ENCODE measurements at regions not wholly inside any gene's neighbourhood (a gene's known extent, or its start where the extent isn't known, plus 50 kb on each side); places are given as distances from the start of the nearest gene placed in this dataset.

DNA sequence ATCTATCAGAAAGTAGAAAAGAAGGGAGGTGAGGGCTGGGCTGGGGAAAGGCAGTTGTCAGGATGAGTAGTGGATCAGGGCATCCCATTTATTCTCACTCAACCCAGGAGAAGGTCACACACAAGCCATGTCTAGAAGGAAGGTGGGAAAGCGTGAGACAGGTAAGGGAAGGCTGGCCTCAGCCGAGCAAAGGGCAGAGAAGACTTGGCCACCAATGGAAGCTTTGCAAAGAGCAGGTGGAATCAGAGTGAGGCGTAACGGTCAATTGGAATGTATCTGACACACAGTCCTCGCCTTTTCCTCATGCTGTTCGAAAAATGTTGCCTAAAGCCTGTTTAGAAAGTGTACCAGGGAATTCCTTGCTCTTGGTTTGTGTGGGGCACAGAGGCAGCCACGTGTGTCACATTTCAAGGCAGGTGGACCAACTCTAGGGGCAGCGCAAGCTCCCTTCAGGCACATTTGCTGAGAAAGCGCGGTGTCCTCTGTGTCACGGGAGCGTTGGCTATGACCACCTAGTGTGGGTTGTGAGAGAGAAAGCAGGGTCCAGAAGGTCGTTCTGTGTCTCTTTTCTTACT lies 118.8 kb upstream of the SPATA13 start:
- H3K4me3 ChIP-seq = no peak overlapping the region
- intact Hi-C loops (cut with DNase I, micrococcal nuclease) = loop anchor here in 1 of 2 donors (10.0 kb wide), 1 partner anchor 173 kb away; no protein-coding TSS in a partner anchor
- DNase-seq (no peak), ATAC-seq (no peak)
- H3K4me1 ChIP-seq (ENCODE audit: low read depth) = no peaks in the 10 kb centered on the region
- peaks cover 6% of the 10 kb centered on the region for H3K9me3 ChIP-seq
- H3K36me3 ChIP-seq (ENCODE audit: low read depth) = no peaks in the 10 kb centered on the region
- TF ChIP-seq, protein P1, sequence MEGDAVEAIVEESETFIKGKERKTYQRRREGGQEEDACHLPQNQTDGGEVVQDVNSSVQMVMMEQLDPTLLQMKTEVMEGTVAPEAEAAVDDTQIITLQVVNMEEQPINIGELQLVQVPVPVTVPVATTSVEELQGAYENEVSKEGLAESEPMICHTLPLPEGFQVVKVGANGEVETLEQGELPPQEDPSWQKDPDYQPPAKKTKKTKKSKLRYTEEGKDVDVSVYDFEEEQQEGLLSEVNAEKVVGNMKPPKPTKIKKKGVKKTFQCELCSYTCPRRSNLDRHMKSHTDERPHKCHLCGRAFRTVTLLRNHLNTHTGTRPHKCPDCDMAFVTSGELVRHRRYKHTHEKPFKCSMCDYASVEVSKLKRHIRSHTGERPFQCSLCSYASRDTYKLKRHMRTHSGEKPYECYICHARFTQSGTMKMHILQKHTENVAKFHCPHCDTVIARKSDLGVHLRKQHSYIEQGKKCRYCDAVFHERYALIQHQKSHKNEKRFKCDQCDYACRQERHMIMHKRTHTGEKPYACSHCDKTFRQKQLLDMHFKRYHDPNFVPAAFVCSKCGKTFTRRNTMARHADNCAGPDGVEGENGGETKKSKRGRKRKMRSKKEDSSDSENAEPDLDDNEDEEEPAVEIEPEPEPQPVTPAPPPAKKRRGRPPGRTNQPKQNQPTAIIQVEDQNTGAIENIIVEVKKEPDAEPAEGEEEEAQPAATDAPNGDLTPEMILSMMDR (IDR thresholded peaks at IDR 0.05) = no peak

DNA sequence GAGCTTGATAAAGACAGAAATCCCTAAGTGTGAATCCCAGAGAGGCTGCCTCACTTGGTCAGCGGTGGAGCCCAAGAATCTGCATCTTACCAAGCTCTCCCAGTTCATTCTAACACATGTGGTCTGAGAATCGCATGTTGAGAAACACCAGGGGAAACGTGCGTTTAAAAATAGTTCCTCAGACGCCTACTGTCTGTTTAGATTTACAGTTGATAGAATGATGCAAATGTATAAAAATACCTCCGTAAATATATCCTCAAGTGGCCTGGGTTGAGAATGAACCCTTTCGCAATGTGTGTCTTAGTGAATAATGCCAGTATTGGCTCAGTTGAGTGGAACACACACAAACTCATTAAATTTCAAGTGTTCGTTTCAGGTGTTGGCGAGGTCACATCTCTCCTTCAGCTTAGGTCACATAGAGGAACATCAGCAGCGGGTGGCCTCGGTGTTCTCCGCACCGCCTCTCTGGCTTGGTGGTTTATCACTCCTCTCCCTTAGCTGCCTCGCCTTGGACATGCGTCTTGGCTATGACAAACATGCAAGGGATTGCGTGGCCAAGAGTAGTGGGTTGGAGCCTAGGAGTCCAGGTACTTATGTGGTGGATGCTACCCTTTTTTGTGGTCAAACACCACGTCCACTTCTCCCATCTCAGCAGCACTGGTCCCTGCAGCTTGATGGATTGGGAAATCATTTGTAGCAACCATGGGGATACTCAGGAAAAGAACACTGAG lies 117.6 kb upstream of the SPATA13 start:
- intact Hi-C loops (cut with DNase I, micrococcal nuclease) = loop anchor here in 1 of 2 donors (10.0 kb wide), 1 partner anchor 172 kb away; no protein-coding TSS in a partner anchor
- DNase-seq (no peak), ATAC-seq (no peak)
- Histone ChIP-seq H3K4me3 (no peak overlapping the region), H3K4me1 (ENCODE audit: low read depth) (no peaks in the 10 kb centered on the region), H3K9me3 (peaks cover 12% of the 10 kb centered on the region), H3K36me3 (ENCODE audit: low read depth) (no peaks in the 10 kb centered on the region)
- TF ChIP-seq, protein P1 (IDR thresholded peaks at IDR 0.05) = no peak

DNA sequence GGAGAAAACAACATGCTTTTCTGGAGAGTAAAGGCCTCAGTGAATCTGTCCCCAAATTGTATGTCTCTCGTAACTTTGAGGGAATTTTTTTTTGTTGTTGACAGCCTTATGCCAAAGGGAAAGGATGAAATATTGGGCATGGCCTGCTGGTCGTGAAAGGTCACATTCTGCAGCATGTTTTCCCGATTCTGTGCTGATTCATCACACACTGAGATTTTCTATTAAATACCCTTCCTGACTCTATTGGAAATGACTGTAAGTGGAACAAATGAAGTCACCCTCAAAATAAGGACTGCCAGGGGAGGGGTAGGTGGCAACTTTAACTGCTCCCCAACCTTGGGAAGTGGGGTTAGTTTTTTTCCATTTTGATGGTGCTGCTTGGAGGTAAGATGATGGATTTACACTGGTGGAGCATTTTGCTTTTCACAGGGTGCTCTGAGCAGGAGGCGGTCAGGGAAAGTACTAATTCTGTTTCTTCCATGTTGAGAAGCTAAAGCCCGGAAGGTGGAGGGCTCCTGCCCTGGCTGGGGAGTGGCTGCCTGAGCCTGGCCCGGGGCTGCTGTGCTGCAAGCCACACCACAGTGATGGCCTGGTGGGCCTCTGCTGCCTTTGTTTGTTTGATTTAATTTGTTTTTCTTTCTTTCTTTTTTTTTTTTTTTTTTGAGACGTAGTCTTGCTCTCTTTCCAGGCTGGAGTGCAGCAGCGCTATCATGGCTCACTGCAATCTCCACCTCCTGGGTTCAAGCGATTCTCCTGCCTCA lies 116.8 kb upstream of the SPATA13 start:
- DNase-seq (no peak), ATAC-seq (no peak)
- intact Hi-C loops (cut with DNase I, micrococcal nuclease) = loop anchor here in 1 of 2 donors (10.0 kb wide), 1 partner anchor 171 kb away; no protein-coding TSS in a partner anchor
- no peaks in the 10 kb centered on the region for H3K4me1 ChIP-seq (ENCODE audit: low read depth)
- TF ChIP-seq, protein P1 (IDR thresholded peaks at IDR 0.05) = no peak
- no peaks in the 10 kb centered on the region for H3K36me3 ChIP-seq (ENCODE audit: low read depth)
- no peak overlapping the region for H3K4me3 ChIP-seq
- peaks cover 12% of the 10 kb centered on the region for H3K9me3 ChIP-seq

DNA sequence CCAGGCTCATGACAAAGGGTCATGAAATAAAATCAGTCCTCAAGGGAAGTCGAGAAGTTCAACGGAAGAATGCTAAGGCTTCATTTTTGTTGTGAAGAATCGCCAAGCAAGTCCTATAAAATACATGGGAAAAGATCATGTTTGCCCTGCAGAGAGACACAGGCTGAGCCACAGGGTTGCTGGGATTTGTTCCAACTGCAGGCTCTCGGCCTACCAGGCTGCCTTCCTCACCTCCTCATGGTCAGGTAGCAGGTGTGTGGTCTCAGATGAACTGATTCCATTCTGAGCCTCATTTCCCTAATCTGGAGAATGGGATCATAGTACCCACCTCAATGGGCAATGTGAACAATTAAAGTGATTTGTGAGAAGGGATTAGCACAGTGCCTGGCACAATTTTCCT lies 114.9 kb upstream of the SPATA13 start:
- intact Hi-C loops (cut with DNase I, micrococcal nuclease) = loop anchor here in 1 of 2 donors (10.0 kb wide), 1 partner anchor 169 kb away; no protein-coding TSS in a partner anchor
- no peaks in the 10 kb centered on the region for H3K36me3 ChIP-seq (ENCODE audit: low read depth)
- DNase-seq = no peak
- ATAC-seq = no peak
- TF ChIP-seq, protein P1 (IDR thresholded peaks at IDR 0.05) = no peak
- H3K9me3 ChIP-seq = peaks cover 12% of the 10 kb centered on the region
- H3K4me1 ChIP-seq (ENCODE audit: low read depth) = no peaks in the 10 kb centered on the region
- no peak overlapping the region for H3K4me3 ChIP-seq

DNA sequence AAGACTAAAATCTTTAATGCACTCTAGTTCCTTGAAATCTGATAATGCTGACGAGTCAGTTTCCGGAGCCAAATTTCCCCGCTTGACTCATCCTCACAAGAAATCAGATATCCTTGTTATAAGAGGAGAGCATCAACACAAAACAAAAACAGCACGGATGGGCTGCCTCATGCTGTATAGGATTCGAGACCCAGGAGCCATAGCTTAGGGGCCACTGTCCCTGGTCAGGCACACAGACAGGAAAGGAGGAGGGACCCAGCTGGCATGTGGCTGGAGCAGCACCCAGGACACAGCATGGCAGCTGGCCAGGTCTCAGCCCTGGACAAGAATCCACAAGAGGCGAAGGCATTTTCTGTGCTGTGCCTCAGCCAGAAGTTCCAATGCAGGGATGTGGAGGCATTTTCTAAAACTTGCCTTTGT lies 110.2 kb upstream of the SPATA13 start:
- Histone ChIP-seq H3K9me3 (peaks cover 12% of the 10 kb centered on the region), H3K4me1 (ENCODE audit: low read depth) (no peaks in the 10 kb centered on the region), H3K4me3 (no peak overlapping the region), H3K36me3 (ENCODE audit: low read depth) (no peaks in the 10 kb centered on the region)
- DNase-seq = peak in 1 of 3 donors; percentile 24
- no peak for ATAC-seq
- intact Hi-C loops (cut with DNase I, micrococcal nuclease) = loop anchor here in 1 of 2 donors (10.0 kb wide), 1 partner anchor 174 kb away; no protein-coding TSS in a partner anchor
- TF ChIP-seq, protein P1 (IDR thresholded peaks at IDR 0.05) = no peak

Measured in mucosa of descending colon (tissue), 3 donors.